IMR-90 (cell line): ENCODE measurements at regions not wholly inside any gene's neighbourhood (a gene's known extent, or its start where the extent isn't known, plus 50 kb on each side); places are given as distances from the start of the nearest gene placed in this dataset.

ENCODE experiments used
- ATAC-seq: fragments of 200-7000 bp; cut with Tn5 transposase; 2 replicates; pipeline ENCODE4 v1.9.1; 2020; ENCODE audit warnings: low read depth, mild to moderate bottlenecking, moderate library complexity
- BruUV-seq: library from RNA; stranded (reverse); fragments of 400-500 nt; replicated peaks from 2 replicates; lab custom pipeline; 2021; lab: Mats Ljungman, UMichigan
- CTCF ChIA-PET: fragments of 300-600 bp; formaldehyde crosslinking; extraction: SDS; loops from one replicate; lab custom pipeline; 2021; ENCODE audit warnings: antibody characterized with exemption; lab: Yijun Ruan, JAX
- POLR2A ChIA-PET: fragments of 300-600 bp; sonication (Branson Sonifier 250); formaldehyde crosslinking; loops from one replicate; lab custom pipeline; 2022; ENCODE audit warnings: antibody characterized with exemption; ENCODE audit not compliant: unreplicated experiment; lab: Charles Lee
- DNase-seq: peaks from one replicate; pipeline ENCODE4 v3.0.0; 2013
- H2AFZ ChIP-seq: replicated peaks from 2 replicates; pipeline ENCODE3; 2013; ENCODE audit warnings: low read length, mild to moderate bottlenecking; ENCODE audit not compliant: poor library complexity
- H2AK5ac ChIP-seq: 2 replicates; pipeline ENCODE4 v1.6.1; 2013; ENCODE audit warnings: low read depth, low read length, inconsistent platforms
- H2AK9ac ChIP-seq: replicated peaks from 2 replicates; pipeline ENCODE3; 2013; ENCODE audit warnings: mild to moderate bottlenecking, low read depth, low read length, moderate library complexity; ENCODE audit not compliant: poor library complexity
- H2BK120ac ChIP-seq: 2 replicates; pipeline ENCODE4 v1.6.1; 2013; ENCODE audit warnings: low read depth, low read length, inconsistent platforms
- H2BK15ac ChIP-seq: 3 replicates; pipeline ENCODE4 v1.6.1; 2013; ENCODE audit warnings: low read depth, low read length, inconsistent platforms
- H2BK20ac ChIP-seq: 2 replicates; pipeline ENCODE4 v1.6.1; 2013; ENCODE audit warnings: low read depth, mild to moderate bottlenecking, inconsistent platforms, low read length, moderate library complexity
- H2BK5ac ChIP-seq: 2 replicates; pipeline ENCODE4 v1.6.1; 2013; ENCODE audit warnings: mild to moderate bottlenecking, low read depth, low read length, inconsistent platforms; ENCODE audit not compliant: poor library complexity, severe bottlenecking
- H3K14ac ChIP-seq: replicated peaks from 2 replicates; pipeline ENCODE4 v1.6.1; 2013; ENCODE audit warnings: low read depth, low read length, inconsistent platforms
- H3K18ac ChIP-seq: 2 replicates; pipeline ENCODE4 v1.6.1; 2013; ENCODE audit warnings: low read depth, low read length, control low read depth
- H3K23ac ChIP-seq: 2 replicates; pipeline ENCODE4 v1.6.1; 2013; ENCODE audit warnings: low read depth, low read length, inconsistent platforms
- H3K27ac ChIP-seq: 2 replicates; pipeline ENCODE4 v1.5.1; 2013; ENCODE audit warnings: mild to moderate bottlenecking, control low read depth, low read length; ENCODE audit not compliant: insufficient read depth
- H3K27me3 ChIP-seq: 2 replicates; pipeline ENCODE4 v1.6.1; 2013; ENCODE audit warnings: low read length; ENCODE audit not compliant: control insufficient read depth, insufficient read depth
- H3K36me3 ChIP-seq: 2 replicates; pipeline ENCODE4 v1.6.1; 2013; ENCODE audit warnings: low read length, mixed read lengths; ENCODE audit not compliant: control insufficient read depth, insufficient read depth
- H3K4ac ChIP-seq: 2 replicates; pipeline ENCODE4 v1.6.1; 2013; ENCODE audit warnings: low read depth, low read length, inconsistent platforms
- H3K4me1 ChIP-seq: 2 replicates; pipeline ENCODE4 v1.6.1; 2013; ENCODE audit warnings: low read length, mixed read lengths; ENCODE audit not compliant: control insufficient read depth, insufficient read depth
- H3K4me2 ChIP-seq: 2 replicates; pipeline ENCODE4 v1.6.1; 2013; ENCODE audit warnings: low read depth, mild to moderate bottlenecking, control low read depth, low read length, moderate library complexity
- H3K4me3 ChIP-seq: 2 replicates; pipeline ENCODE4 v1.5.1; 2013; ENCODE audit warnings: low read depth, mild to moderate bottlenecking, control low read depth, low read length, moderate library complexity; ENCODE audit not compliant: insufficient read depth
- H3K56ac ChIP-seq: 2 replicates; pipeline ENCODE4 v1.6.1; 2013; ENCODE audit warnings: low read length, inconsistent platforms; ENCODE audit not compliant: insufficient read depth; ENCODE audit errors: extremely low read depth
- H3K79me1 ChIP-seq, 2 experiments: 2 replicates each; pipeline ENCODE4 v1.6.1; 2013; ENCODE audit warnings: low read length in 2 of 2, inconsistent platforms in 1 of 2, low read depth in 1 of 2
- H3K9ac ChIP-seq: 2 replicates; pipeline ENCODE4 v1.6.1; 2013; ENCODE audit warnings: low read depth, low read length, control low read depth
- H3K9me1 ChIP-seq: 2 replicates; pipeline ENCODE4 v1.6.1; 2013; ENCODE audit warnings: low read length, inconsistent platforms; ENCODE audit not compliant: insufficient read depth
- H3K9me3 ChIP-seq: 2 replicates; pipeline ENCODE4 v1.6.1; 2013; ENCODE audit warnings: low read length; ENCODE audit not compliant: control insufficient read depth, insufficient read depth
- H4K20me1 ChIP-seq: 2 replicates; pipeline ENCODE4 v1.6.1; 2013; ENCODE audit warnings: low read length, inconsistent platforms; ENCODE audit not compliant: insufficient read depth
- H4K5ac ChIP-seq: 2 replicates; pipeline ENCODE4 v1.6.1; 2013; ENCODE audit warnings: mild to moderate bottlenecking, low read depth, low read length, control low read depth
- H4K8ac ChIP-seq, 2 experiments: 2 replicates each; pipeline ENCODE4 v1.6.1; 2013; ENCODE audit warnings: low read depth in 2 of 2, low read length in 2 of 2, control low read depth in 1 of 2, inconsistent platforms in 1 of 2
- H4K91ac ChIP-seq: 2 replicates; pipeline ENCODE4 v1.6.1; 2013; ENCODE audit warnings: low read depth, low read length, inconsistent platforms; ENCODE audit not compliant: insufficient read depth
- BHLHE40 ChIP-seq: fragments of 150-350 bp; IDR thresholded peaks from 2 replicates; pipeline ENCODE4 v1.6.1; 2016; ENCODE audit warnings: mild to moderate bottlenecking, low read depth, low read length
- CHD1 ChIP-seq: IDR thresholded peaks from 2 replicates; pipeline ENCODE4 v1.6.1; 2012; ENCODE audit warnings: low read depth, low read length, improper control_type of control experiment
- FOS ChIP-seq: fragments of 150-350 bp; IDR thresholded peaks from 2 replicates; pipeline ENCODE4 v1.6.1; 2016; ENCODE audit warnings: low read depth, low read length
- MAFK ChIP-seq: IDR thresholded peaks from 2 replicates; pipeline ENCODE4 v1.6.1; 2012; ENCODE audit warnings: low read depth, low read length, improper control_type of control experiment
- MAZ ChIP-seq: IDR thresholded peaks from 2 replicates; pipeline ENCODE4 v1.6.1; 2012; ENCODE audit warnings: low read depth, mild to moderate bottlenecking, low read length, improper control_type of control experiment, moderate library complexity, borderline replicate concordance
- MXI1 ChIP-seq: IDR thresholded peaks from 2 replicates; pipeline ENCODE4 v1.6.1; 2012; ENCODE audit warnings: low read depth, mild to moderate bottlenecking, low read length, moderate library complexity, borderline replicate concordance
- NFE2L2 ChIP-seq: fragments of 150-350 bp; IDR thresholded peaks from 2 replicates; pipeline ENCODE4 v1.6.1; 2016; ENCODE audit warnings: low read depth, mild to moderate bottlenecking, low read length
- POLR2A ChIP-seq: IDR thresholded peaks from 2 replicates; pipeline ENCODE4 v1.6.1; 2012; ENCODE audit warnings: mild to moderate bottlenecking, low read depth, low read length
- RAD21 ChIP-seq: IDR thresholded peaks from 2 replicates; pipeline ENCODE4 v1.6.1; 2012; ENCODE audit warnings: low read length, improper control_type of control experiment
- RCOR1 ChIP-seq: IDR thresholded peaks from 2 replicates; pipeline ENCODE4 v1.6.1; 2012; ENCODE audit warnings: mild to moderate bottlenecking, low read length, improper control_type of control experiment; ENCODE audit not compliant: insufficient replicate concordance
- RFX5 ChIP-seq: IDR thresholded peaks from 2 replicates; pipeline ENCODE4 v1.8.0; 2012; ENCODE audit warnings: low read depth, mild to moderate bottlenecking, low read length, moderate library complexity
- SMC3 ChIP-seq: fragments of 150-350 bp; IDR thresholded peaks from 2 replicates; pipeline ENCODE4 v1.6.1; 2016; ENCODE audit warnings: low read depth, mild to moderate bottlenecking, antibody characterized with exemption, low read length, moderate library complexity
- WGBS, 2 experiments: methylation state at CpG; one replicate each; pipeline versions ENCODE4 v1.1.5 to v1.1.7; 2013; ENCODE audit warnings: missing lambda C conversion rate in 2 of 2; ENCODE audit not compliant: insufficient read length in 1 of 2; ENCODE audit errors: extremely low coverage in 2 of 2; 5-methylcytosine and 5-hydroxymethylcytosine counted together
- dilution Hi-C: fragments of 300-500 bp; cut with HindIII; formaldehyde crosslinking; loops from one replicate; pipeline ENCODE4 v1.14.3; 2018; ENCODE audit warnings: low sequenced_read_pairs; ENCODE audit not compliant: unreplicated experiment
- in situ Hi-C: fragments of 300-500 bp; cut with MboI; formaldehyde crosslinking; loops from 3 replicates; pipeline ENCODE4 v1.14.3; 2019; ENCODE audit warnings: low sequenced_read_pairs, inconsistent platforms, mixed read lengths
- intact Hi-C: fragments of 100-400 bp; cut with micrococcal nuclease; formaldehyde crosslinking; loops from 2 replicates; pipeline ENCODE4 v1.10.0; 2022
- TF ChIP-seq, protein P1 (sequence below): fragments of 150-350 bp; IDR thresholded peaks from 2 replicates; pipeline ENCODE4 v1.6.1; 2017; ENCODE audit warnings: mild to moderate bottlenecking, antibody characterized with exemption, low read length, low read depth
- TF ChIP-seq, protein P2 (sequence below): conservative IDR thresholded peaks from 2 replicates; pipeline ENCODE4 v1.5.1; 2012; ENCODE audit warnings: mild to moderate bottlenecking, low read depth, low read length, improper control_type of control experiment
- TF ChIP-seq, protein P3 (sequence below): fragments of 150-350 bp; IDR thresholded peaks from 2 replicates; pipeline ENCODE4 v1.6.1; 2016; ENCODE audit warnings: low read depth, mild to moderate bottlenecking, low read length, moderate library complexity, borderline replicate concordance

DNA sequence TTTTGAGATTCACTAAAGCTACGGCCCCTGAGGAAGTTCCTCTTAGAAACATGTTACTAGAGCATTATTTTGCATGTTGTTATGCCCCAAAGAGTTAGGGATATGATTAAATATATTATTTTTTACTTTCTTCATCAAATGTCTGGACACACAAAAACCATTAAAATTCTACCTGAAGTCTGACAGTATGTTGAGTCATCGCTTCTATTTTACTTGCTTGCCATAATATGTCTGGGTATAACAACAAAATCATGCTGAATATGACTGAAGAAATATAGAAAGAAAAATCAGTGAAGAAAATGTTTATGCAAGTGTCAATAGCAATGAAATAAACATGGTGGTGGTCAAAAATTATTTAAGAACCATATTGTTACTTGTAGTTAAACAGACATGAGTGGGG is 1818.5 kb upstream of the ADGRL3 start:
- Histone ChIP-seq H3K79me1 (no peaks in the 10 kb centered on the region), H2BK20ac (no peak overlapping the region), H3K9me1 (no peaks in the 10 kb centered on the region), H2AFZ (no peak overlapping the region), H3K27me3 (no peaks in the 10 kb centered on the region), H3K4ac (no peak overlapping the region), H3K9me3 (peaks cover 12% of the 10 kb centered on the region), H3K9ac (no peak overlapping the region), H2AK9ac (no peak overlapping the region), H2AK5ac (no peak overlapping the region), H3K56ac (no peak overlapping the region), H3K27ac (no peak overlapping the region), H3K4me3 (no peak overlapping the region), H3K4me1 (no peaks in the 10 kb centered on the region), H3K18ac (no peak overlapping the region), H3K4me2 (no peak overlapping the region), H3K23ac (no peak overlapping the region), H4K8ac (no peak overlapping the region), H2BK120ac (no peak overlapping the region), H2BK5ac (no peak overlapping the region), H4K20me1 (no peaks in the 10 kb centered on the region), H3K36me3 (no peaks in the 10 kb centered on the region), H3K14ac (no peak overlapping the region), H4K91ac (no peak overlapping the region), H2BK15ac (no peak overlapping the region), H4K5ac (no peak overlapping the region)
- intact Hi-C loops, result no loop called here
- no CpG with 5 or more reads among the region's 2 CpGs for WGBS, 2 experiments
- ChIA-PET CTCF (no interaction called here), POLR2A (no interaction called here)
- dilution Hi-C loops, result no loop called here
- no peak for ATAC-seq
- no TSS peak for BruUV-seq
- in situ Hi-C loops, result no loop called here
- no peak for TF ChIP-seq FOS
- TF ChIP-seq MAFK, result no peak
- no peak for TF ChIP-seq RCOR1
- TF ChIP-seq, protein P1, sequence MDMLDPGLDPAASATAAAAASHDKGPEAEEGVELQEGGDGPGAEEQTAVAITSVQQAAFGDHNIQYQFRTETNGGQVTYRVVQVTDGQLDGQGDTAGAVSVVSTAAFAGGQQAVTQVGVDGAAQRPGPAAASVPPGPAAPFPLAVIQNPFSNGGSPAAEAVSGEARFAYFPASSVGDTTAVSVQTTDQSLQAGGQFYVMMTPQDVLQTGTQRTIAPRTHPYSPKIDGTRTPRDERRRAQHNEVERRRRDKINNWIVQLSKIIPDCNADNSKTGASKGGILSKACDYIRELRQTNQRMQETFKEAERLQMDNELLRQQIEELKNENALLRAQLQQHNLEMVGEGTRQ, result no peak
- TF ChIP-seq, protein P2, sequence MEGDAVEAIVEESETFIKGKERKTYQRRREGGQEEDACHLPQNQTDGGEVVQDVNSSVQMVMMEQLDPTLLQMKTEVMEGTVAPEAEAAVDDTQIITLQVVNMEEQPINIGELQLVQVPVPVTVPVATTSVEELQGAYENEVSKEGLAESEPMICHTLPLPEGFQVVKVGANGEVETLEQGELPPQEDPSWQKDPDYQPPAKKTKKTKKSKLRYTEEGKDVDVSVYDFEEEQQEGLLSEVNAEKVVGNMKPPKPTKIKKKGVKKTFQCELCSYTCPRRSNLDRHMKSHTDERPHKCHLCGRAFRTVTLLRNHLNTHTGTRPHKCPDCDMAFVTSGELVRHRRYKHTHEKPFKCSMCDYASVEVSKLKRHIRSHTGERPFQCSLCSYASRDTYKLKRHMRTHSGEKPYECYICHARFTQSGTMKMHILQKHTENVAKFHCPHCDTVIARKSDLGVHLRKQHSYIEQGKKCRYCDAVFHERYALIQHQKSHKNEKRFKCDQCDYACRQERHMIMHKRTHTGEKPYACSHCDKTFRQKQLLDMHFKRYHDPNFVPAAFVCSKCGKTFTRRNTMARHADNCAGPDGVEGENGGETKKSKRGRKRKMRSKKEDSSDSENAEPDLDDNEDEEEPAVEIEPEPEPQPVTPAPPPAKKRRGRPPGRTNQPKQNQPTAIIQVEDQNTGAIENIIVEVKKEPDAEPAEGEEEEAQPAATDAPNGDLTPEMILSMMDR, result no peak
- no peak for TF ChIP-seq SMC3
- TF ChIP-seq MAZ, result no peak
- no peak for TF ChIP-seq RFX5
- TF ChIP-seq NFE2L2, result no peak
- TF ChIP-seq POLR2A, result no peak
- TF ChIP-seq, protein P3, sequence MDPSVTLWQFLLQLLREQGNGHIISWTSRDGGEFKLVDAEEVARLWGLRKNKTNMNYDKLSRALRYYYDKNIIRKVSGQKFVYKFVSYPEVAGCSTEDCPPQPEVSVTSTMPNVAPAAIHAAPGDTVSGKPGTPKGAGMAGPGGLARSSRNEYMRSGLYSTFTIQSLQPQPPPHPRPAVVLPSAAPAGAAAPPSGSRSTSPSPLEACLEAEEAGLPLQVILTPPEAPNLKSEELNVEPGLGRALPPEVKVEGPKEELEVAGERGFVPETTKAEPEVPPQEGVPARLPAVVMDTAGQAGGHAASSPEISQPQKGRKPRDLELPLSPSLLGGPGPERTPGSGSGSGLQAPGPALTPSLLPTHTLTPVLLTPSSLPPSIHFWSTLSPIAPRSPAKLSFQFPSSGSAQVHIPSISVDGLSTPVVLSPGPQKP, result no peak
- TF ChIP-seq RAD21, result no peak
- TF ChIP-seq BHLHE40, result no peak
- TF ChIP-seq MXI1, result no peak
- TF ChIP-seq CHD1, result no peak
- DNase-seq, result no peak
